Stimulated activated CD4-positive, alpha-beta T cell treated with anti-CD3 and anti-CD28 coated beads, Interleukin-1b, Interleukin-23, amount 100 ng/mL, for 48 hours (primary cell): ENCODE measurements at regions not wholly inside any gene's neighbourhood (a gene's known extent, or its start where the extent isn't known, plus 50 kb on each side); places are given as distances from the start of the nearest gene placed in this dataset.

Source experiments
- DNase-seq: peaks from one replicate; pipeline ENCODE4 v3.0.0-alpha.2; 2020

- no peak for DNase-seq
Observed at GRCh38 chr1:175894581-175894980, 151.2 kb upstream of the TNR start.

DNA sequence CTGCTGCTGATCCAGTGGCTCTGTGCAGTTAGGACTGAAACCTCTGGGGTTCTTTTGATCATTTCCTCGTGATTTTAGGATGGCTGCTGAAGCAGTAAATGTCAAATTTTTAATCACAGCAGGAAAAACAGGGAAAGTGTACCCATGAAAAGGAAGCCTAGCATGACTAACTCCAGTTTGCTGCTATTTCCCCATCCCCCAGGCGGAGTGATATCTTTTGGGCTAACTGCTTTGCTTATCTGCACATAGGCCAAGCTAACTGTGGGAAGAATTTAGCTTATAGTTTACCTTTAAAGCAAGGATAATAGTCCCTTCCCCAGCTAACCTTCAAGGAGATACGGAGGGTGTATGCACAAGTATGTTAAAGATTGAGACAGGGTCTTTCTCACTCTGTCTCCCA lies 149.8 kb upstream of the TNR start:
- no peak for DNase-seq

GRCh38 chr1:175892686-175893085 lies 149.3 kb upstream of the TNR start:
- no peak for DNase-seq

GRCh38 chr1:175891783-175892309 lies 148.5 kb upstream of the TNR start:
- no peak for DNase-seq

- DNase-seq, result no peak
Observed at GRCh38 chr1:175890958-175891357, 147.6 kb upstream of the TNR start.

DNA sequence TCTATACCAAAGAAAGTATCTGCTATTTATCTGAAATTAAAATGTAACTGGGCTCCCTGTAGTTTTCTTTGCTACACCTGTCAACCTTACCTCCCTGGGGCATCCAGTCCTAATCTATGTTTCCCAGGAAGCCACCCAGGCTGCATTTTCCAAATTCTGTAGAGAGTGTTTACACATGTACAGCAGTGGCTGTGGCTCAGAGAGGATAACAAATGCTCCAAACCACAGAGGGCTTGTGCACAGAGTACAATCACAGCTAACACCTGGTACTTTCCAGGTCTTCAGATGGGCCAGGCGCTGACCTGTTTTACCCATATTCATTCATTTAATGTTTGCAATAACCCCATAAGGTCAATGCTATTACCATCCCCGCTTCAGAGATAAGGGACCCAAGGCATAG lies 146.5 kb upstream of the TNR start:
- no peak for DNase-seq

- DNase-seq, result no peak
Observed at GRCh38 chr1:175888996-175889395, 145.6 kb upstream of the TNR start.

- DNase-seq, result peak; percentile 13
Observed at GRCh38 chr1:175887981-175888428, 144.6 kb upstream of the TNR start.

- no peak for DNase-seq
Observed at GRCh38 chr1:175887521-175887920, 144.1 kb upstream of the TNR start.

GRCh38 chr1:175885326-175885725 lies 141.9 kb upstream of the TNR start:
- DNase-seq, result no peak

- no peak for DNase-seq
Observed at GRCh38 chr1:175884369-175884768, 141.0 kb upstream of the TNR start.

DNA sequence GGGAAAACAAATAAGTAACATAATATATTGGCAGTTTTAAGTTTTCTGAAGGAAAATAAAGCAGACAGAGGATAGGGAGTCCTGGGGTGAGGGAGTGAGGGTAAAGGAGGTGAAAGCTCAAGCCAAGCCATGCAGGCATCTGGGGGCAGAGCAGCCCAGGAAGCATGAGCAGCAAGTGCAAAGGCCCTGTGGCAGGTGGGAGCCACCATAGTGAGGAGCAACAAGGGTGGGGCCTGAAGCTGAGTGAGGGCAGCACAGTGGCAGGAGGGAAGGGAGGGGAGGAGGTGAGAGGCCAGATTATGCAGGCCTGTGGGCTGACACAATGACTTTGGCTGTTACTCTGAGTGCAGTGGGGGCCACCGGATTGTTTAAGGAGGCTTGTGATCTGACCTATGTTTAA lies 138.8 kb upstream of the TNR start:
- no peak for DNase-seq

- no peak for DNase-seq
Observed at GRCh38 chr1:175881246-175881976, 138.0 kb upstream of the TNR start.

DNA sequence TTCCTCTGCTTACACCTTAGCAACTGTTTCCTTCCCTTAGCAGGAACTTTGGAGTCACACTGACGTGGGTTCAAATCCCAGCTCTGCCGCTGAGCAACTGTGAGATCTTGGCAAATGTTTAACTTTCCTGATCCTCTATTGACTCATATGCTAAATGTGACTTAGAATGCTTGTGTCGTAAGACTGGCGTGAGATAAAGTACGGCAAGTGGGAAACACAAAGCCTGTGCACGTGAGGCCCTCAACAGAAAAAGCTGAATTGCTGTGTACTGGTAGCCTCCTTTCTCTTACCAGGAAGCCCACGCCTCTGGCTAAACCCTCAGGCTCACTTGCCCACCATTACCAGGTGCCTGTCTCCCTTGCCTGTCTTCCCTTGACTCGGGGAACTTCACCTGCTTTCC lies 135.4 kb upstream of the TNR start:
- DNase-seq, result no peak

GRCh38 chr1:175877939-175878737 lies 134.7 kb upstream of the TNR start:
- DNase-seq, result no peak

GRCh38 chr1:175875556-175875955 lies 132.2 kb upstream of the TNR start:
- no peak for DNase-seq

GRCh38 chr1:175874081-175874480 lies 130.7 kb upstream of the TNR start:
- DNase-seq, result no peak

DNA sequence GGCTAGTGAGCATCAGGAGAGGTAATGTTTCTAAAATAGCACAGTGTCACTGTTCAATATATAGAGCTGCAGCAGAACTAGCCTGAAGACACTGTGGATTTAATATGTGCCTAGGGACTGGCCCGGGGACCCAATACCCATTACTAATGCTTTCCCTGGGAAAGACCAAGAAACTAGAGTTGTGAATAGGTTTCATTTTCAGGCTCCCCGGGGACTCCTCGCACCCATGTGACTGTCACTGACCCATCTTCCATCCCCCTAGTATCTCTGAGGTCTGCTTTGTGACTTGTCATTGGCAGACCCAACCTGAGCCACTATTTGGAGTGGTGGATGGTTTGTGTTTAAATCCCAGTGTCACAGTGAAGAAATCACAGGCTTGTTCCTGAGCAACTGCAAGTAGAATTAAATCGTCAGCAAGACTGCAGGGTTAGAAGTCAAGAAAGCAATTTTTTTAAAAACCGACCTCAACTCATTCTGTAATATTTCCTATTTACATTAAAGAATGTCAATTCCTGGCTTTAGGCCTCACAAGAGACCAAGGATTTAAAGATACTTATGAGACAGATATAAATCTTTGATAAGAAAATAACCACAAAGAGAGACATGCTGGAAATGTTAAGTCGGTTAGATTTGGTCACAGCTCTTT lies 130.0 kb upstream of the TNR start:
- DNase-seq, result no peak

- DNase-seq, result no peak
Observed at GRCh38 chr1:175872588-175872987, 129.2 kb upstream of the TNR start.

GRCh38 chr1:175871647-175872046 lies 128.3 kb upstream of the TNR start:
- DNase-seq, result no peak

DNA sequence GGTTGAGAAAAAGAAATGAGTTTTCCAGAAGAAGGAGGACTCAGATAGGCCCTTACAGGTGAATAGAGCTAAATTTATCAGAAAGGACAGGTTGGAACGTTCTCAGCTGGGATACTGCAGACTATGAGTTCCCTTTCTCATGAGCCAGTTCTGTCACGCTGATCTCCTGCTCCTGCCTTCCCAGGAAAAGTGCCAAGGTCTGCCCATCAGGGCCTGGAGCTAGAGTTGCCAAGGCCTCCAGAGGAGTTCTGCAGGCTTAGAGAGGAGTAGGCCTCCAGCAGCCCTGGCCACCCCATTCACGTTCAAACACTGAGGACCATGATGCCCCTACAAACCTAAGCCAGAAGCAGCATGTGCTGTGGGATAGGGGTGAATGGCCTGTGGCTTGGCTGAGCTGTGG lies 126.8 kb upstream of the TNR start:
- no peak for DNase-seq

DNA sequence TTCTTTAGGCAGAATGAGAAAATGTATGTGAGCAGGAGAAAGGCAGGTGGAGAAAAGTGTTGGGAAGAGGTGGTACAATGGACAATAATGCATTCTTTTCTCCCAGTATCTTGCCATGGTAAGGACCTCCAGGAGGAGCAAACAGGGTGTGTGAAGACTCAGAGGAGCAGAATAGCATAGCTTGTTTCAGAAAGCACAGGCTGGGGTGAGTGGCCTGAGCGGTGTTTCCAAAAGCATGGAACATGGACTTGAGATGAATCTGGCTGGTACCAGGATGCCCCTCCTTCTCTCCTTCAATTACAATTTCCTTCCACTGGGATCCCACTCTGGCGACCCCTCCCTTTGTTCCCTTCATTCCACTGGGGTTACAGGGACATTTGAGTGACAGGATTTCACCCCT lies 123.4 kb upstream of the TNR start:
- no peak for DNase-seq

DNA sequence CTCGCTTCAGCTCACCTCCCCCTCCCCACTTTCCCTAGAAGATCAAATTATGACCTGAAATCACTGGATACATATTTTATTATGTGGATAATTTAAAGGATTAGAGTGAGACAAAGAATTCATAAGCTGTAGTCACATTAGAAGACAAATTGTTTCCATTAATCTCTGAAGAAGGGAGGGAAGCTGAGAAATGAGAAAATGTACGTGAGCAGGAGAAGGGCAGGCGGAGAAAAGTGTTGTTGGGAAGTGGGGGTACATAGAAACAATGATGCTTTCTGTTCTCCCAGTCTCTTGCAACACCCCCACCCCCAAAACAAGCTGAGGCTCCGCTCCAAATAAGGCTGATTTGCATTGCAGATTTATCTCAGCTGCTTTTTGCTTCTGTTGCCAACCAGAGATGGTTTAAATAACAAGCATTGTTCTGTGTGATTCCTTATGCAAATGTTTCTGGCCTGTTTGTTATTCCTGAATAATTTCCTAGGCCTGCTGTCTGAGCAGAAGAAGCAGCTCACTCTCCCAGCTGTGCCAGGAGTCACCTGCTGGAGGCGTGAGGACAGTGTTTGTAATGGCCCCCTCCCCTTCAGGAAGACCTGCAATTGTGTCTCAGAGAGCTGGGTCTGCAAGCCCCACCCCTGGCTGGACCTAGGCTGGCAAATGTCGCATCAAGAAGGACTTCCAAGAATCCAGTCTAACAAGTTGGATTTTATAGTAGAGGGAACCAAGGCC lies 121.8 kb upstream of the TNR start:
- no peak for DNase-seq
